Testis (tissue), 2 donors: ENCODE measurements at regions not wholly inside any gene's neighbourhood (a gene's known extent, or its start where the extent isn't known, plus 50 kb on each side); places are given as distances from the start of the nearest gene placed in this dataset.

ENCODE experiments used
- CTCF ChIP-seq, 3 experiments: fragments of 450-650 bp in 2 of 3; fragments of 200-600 bp in 1 of 3; sonication (generic) in 1 of 3; IDR thresholded peaks; one replicate each; pipeline ENCODE4 v1.5.1; 2016 to 2019; ENCODE audit warnings: antibody characterized with exemption in 3 of 3, mild to moderate bottlenecking in 2 of 3, moderate library complexity in 1 of 3
- POLR2A ChIP-seq: fragments of 450-650 bp; IDR thresholded peaks from one replicate; pipeline ENCODE4 v1.6.1; 2017; ENCODE audit warnings: antibody characterized with exemption, mild to moderate bottlenecking, moderate library complexity

GRCh38 chr5:52735139-52735538, 52.6 kb upstream of the ITGA1 start:
- TF ChIP-seq CTCF (IDR thresholded peaks at IDR 0.05) (no peak), POLR2A (no peak)
